Endothelial cell of umbilical vein (primary cell): ENCODE measurements at regions not wholly inside any gene's neighbourhood (a gene's known extent, or its start where the extent isn't known, plus 50 kb on each side); places are given as distances from the start of the nearest gene placed in this dataset.
"Not testable (repeated sequence)": the region's sequence is repeated elsewhere in the genome, so short reads cannot be mapped to it uniquely, and the experiment has no call there.

Experiments used
- BruUV-seq: library from RNA; stranded (reverse); fragments of 400-500 nt; replicated peaks from 2 replicates; lab custom pipeline; 2021; lab: Mats Ljungman, UMichigan
- CTCF ChIA-PET: fragments of 300-600, 350-600 bp; sonication (Branson Sonifier 250); formaldehyde crosslinking; loops from one replicate; lab custom pipeline; 2021; ENCODE audit warnings: antibody characterized with exemption, inconsistent platforms; lab: Charles Lee
- POLR2A ChIA-PET: fragments of 300-600, 350-600 bp; sonication (Branson Sonifier 250); formaldehyde crosslinking; loops from one replicate; lab custom pipeline; 2021; ENCODE audit warnings: antibody characterized with exemption, inconsistent platforms; lab: Charles Lee
- DNase-seq: peaks from one replicate; pipeline ENCODE4 v3.0.0-alpha.2; 2011; ENCODE audit warnings: low read depth, low spot score
- FAIRE-seq: peaks from 2 replicates; lab custom pipeline; 2011; peaks lifted over from hg19 to GRCh38; lab: Jason Lieb, UNC
- H2AFZ ChIP-seq: 2 replicates; pipeline ENCODE4 v1.6.0; 2012; ENCODE audit warnings: low read depth, low read length, control low read depth, inconsistent platforms
- H3K27ac ChIP-seq: 2 replicates; pipeline ENCODE4 v1.5.1; 2011; ENCODE audit warnings: low read depth, mild to moderate bottlenecking, control low read depth, low read length, moderate library complexity; ENCODE audit not compliant: insufficient read depth
- H3K27me3 ChIP-seq, 2 experiments: 2 replicates each; pipeline versions ENCODE4 v1.6.0 to v1.6.1; 2011; ENCODE audit warnings: low read length in 2 of 2, mixed read lengths in 1 of 2; ENCODE audit not compliant: control insufficient read depth in 2 of 2, insufficient read depth in 2 of 2
- H3K36me3 ChIP-seq, 2 experiments: 2 replicates in 1 of 2; 3 replicates in 1 of 2; pipeline ENCODE4 v1.5.1; 2011; ENCODE audit warnings: low read length in 2 of 2, mild to moderate bottlenecking in 1 of 2, moderate library complexity in 1 of 2; ENCODE audit not compliant: control insufficient read depth in 2 of 2, insufficient read depth in 2 of 2; ENCODE audit errors: extremely low read depth in 1 of 2
- H3K4me1 ChIP-seq: 3 replicates; pipeline ENCODE4 v1.5.1; 2011; ENCODE audit warnings: mild to moderate bottlenecking, low read length; ENCODE audit not compliant: control insufficient read depth, insufficient read depth; ENCODE audit errors: extremely low read depth
- H3K4me2 ChIP-seq: 2 replicates; pipeline ENCODE4 v1.6.1; 2011; ENCODE audit warnings: low read length, control low read depth, mixed read lengths; ENCODE audit not compliant: insufficient read depth
- H3K4me3 ChIP-seq, 3 experiments: fragments of 200-600 bp in 1 of 3; sonication (generic), shearing (Covaris generic) in 1 of 3; replicated peaks in 1 of 3; 2 replicates each; pipeline ENCODE4 v1.5.1; 2011 to 2016; ENCODE audit warnings: control low read depth in 3 of 3, low read length in 3 of 3, mild to moderate bottlenecking in 2 of 3, inconsistent platforms in 1 of 3, low read depth in 1 of 3, moderate library complexity in 1 of 3; ENCODE audit not compliant: insufficient read depth in 1 of 3
- H3K79me2 ChIP-seq: 2 replicates; pipeline ENCODE4 v1.6.0; 2012; ENCODE audit warnings: low read length, inconsistent platforms; ENCODE audit not compliant: control insufficient read depth, insufficient read depth
- H3K9ac ChIP-seq: replicated peaks from 2 replicates; pipeline ENCODE3; 2011; ENCODE audit warnings: low read length, control low read depth; ENCODE audit not compliant: insufficient read depth; ENCODE audit errors: extremely low read depth
- H3K9me1 ChIP-seq: replicated peaks from 3 replicates; pipeline ENCODE4 v1.6.0; 2011; ENCODE audit warnings: mild to moderate bottlenecking, low read length; ENCODE audit not compliant: control insufficient read depth, insufficient read depth; ENCODE audit errors: extremely low read depth
- H3K9me3 ChIP-seq: replicated peaks from 2 replicates; pipeline ENCODE4 v1.5.1; 2012; ENCODE audit warnings: low read length, inconsistent platforms; ENCODE audit not compliant: control insufficient read depth, insufficient read depth
- H4K20me1 ChIP-seq: replicated peaks from 2 replicates; pipeline ENCODE3; 2011; ENCODE audit warnings: mild to moderate bottlenecking, low read length; ENCODE audit not compliant: control insufficient read depth, insufficient read depth; ENCODE audit errors: extremely low read depth
- EZH2 ChIP-seq: IDR thresholded peaks from 2 replicates; pipeline ENCODE4 v1.6.1; 2012; ENCODE audit warnings: borderline replicate concordance, low read depth, mild to moderate bottlenecking, moderate library complexity, low read length, inconsistent platforms; ENCODE audit not compliant: severe bottlenecking
- FOS ChIP-seq: IDR thresholded peaks from 2 replicates; pipeline ENCODE4 v1.6.1; 2011; ENCODE audit warnings: mild to moderate bottlenecking, low read length, moderate library complexity, borderline replicate concordance; ENCODE audit not compliant: insufficient read depth
- JUN ChIP-seq: IDR thresholded peaks from 2 replicates; pipeline ENCODE4 v1.6.1; 2011; ENCODE audit warnings: borderline replicate concordance, low read depth; ENCODE audit not compliant: insufficient read length, insufficient read depth
- MYC ChIP-seq: IDR thresholded peaks from one replicate; pipeline ENCODE4 v1.6.1; 2011; ENCODE audit warnings: mild to moderate bottlenecking, low read depth, low read length
- POLR2A ChIP-seq: IDR thresholded peaks from 2 replicates; pipeline ENCODE4 v1.6.1; 2012; ENCODE audit warnings: low read depth, mild to moderate bottlenecking, control low read depth, low read length
- dilution Hi-C: fragments of 300-500 bp; cut with MboI; formaldehyde crosslinking; loops from one replicate; pipeline ENCODE4 v1.15.0; 2019; ENCODE audit warnings: low sequenced_read_pairs; ENCODE audit not compliant: extremely low pct_ligation_motif_present
- intact Hi-C: fragments of 100-400 bp; cut with micrococcal nuclease; formaldehyde crosslinking; loops from one replicate; pipeline ENCODE4 v1.10.0; 2022
- TF ChIP-seq, protein P1 (sequence below): IDR thresholded peaks from 2 replicates; pipeline ENCODE4 v1.6.1; 2011; ENCODE audit not compliant: insufficient read depth, insufficient read length

DNA sequence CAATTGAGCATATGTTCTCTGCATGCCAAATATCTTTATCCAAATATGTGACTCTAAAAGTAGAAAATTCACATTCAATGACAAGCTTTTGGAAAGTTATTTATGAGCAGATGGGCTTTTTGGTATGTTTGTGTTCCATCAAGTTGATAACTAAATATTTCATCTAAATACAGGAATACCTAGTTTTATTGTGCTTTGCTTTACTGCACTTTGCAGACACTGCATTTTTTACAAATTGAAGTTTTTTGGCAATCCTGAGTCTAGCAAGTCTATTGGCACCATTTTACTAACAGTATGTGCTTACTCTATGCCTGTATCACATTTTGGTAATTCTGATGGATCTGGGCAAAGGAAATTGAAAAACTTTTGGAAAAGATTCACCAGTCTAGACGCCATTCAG, 133.8 kb downstream of the ATXN7L3B start:
- Histone ChIP-seq H3K9me3 (no peaks in the 10 kb centered on the region), H3K9ac (no peak overlapping the region), H3K27ac (no peak overlapping the region), H3K4me1 (no peaks in the 10 kb centered on the region), H2AFZ (no peak overlapping the region), H3K4me3 (no peak overlapping the region), H3K79me2 (no peaks in the 10 kb centered on the region), H4K20me1 (no peaks in the 10 kb centered on the region), H3K36me3 (no peaks in the 10 kb centered on the region), H3K4me2 (no peak overlapping the region), H3K9me1 (no peaks in the 10 kb centered on the region), H3K27me3 (no peaks in the 10 kb centered on the region)
- POLR2A ChIA-PET: no interaction called here
- DNase-seq: no peak
- BruUV-seq: no TSS peak
- FAIRE-seq: no peak
- intact Hi-C loops (no loop called here), dilution Hi-C loops (no loop called here)
- CTCF ChIA-PET: interaction anchor here (0.9 kb wide), 1 partner anchor 17 kb away, joined by 3 read pairs; no protein-coding TSS in a partner anchor
- TF ChIP-seq EZH2 (no peak), FOS (no peak), POLR2A (no peak), MYC (no peak), JUN (no peak)
- TF ChIP-seq, protein P1, sequence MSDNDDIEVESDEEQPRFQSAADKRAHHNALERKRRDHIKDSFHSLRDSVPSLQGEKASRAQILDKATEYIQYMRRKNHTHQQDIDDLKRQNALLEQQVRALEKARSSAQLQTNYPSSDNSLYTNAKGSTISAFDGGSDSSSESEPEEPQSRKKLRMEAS: no peak

DNA sequence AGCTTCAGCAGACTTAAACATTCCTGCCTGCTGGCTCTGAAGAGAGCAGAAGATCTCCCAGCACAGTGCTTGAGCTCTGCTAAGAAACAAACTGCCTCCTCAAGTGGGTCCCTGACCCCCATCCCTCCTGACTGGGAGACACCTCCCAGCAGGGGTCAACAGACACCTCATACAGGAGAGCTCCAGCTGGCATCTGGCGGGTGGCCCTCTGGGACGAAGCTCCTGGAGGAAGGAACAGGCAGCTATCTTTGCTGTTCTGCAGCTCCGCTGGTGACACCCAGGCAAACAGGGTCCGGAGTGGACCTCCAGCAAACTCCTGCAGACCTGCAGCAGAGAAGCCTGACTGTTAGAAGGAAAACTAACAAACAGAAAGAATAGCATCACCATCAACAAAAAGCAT, 139.3 kb downstream of the ATXN7L3B start:
- CTCF ChIA-PET: interaction anchor here (0.9 to 1.6 kb wide), 2 partner anchors 12 kb away, joined by 4 to 5 read pairs; no protein-coding TSS in a partner anchor
- not testable (repeated sequence) for FAIRE-seq

More for the DNA sequence above, 139.3 kb downstream of the ATXN7L3B start:
- BruUV-seq, H3K36me3 ChIP-seq, H3K9me3 ChIP-seq, H3K27me3 ChIP-seq, H3K4me1 ChIP-seq, POLR2A ChIA-PET, H3K4me3 ChIP-seq, H3K4me2 ChIP-seq, dilution Hi-C loops, DNase-seq, H3K27ac ChIP-seq, H2AFZ ChIP-seq, intact Hi-C loops, H3K79me2 ChIP-seq, H3K9me1 ChIP-seq, H4K20me1 ChIP-seq, H3K9ac ChIP-seq: not testable (repeated sequence)
